ENCODE measurements at regions not wholly inside any gene's neighbourhood (a gene's known extent, or its start where the extent isn't known, plus 50 kb on each side); places are given as distances from the start of the nearest gene placed in this dataset.

DNA sequence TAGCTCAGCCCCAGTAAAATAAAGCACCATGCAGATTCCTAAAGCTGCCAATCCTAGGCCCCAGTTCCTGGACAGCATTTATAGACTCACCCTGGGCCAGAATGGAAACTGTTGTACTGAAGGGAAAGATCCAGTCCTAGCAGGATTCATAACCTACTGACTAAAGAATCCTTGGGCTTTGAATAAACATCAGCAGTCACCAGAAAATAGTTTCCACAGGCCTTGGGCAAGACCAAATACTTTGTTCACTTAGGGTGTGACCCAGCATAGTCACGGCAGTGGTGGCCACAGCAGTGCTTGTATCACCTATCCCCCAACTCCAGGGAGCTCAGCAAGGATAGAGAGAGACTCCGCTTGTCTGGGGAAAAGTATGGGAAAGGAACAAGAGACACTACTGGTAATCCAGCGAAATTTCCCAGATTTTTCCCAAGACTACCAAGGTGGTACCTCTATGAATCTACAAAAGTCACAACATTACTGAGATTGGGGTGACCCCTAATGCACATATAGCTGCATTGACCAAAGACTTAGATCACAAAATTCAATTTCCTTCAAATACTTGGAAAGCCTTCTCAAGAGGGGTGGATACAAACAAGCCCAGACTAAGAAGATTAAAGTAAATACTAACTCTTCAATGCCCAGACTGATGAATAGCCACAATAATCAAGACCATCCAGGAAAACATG, 748.1 kb upstream of the LRATD1 start:
- DNase-seq (ENCODE audit: low read depth) = no peak

DNA sequence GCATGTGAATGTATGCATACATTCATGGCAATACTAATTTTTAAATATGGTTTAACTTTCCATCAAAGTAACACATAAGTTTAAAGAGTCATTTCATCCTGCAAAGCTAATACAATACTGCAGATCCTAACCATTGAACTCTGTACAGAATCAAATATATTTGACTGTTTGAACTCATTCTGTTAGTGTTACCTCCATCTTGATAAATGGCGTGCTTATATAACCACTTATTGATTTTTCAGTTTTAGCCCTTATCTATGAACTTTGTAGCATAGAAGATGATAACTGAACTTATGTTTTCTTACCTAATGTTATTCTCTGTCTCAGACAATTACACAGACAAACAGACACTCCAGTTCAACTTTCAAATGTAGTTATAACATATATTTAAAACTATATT, 731.0 kb upstream of the LRATD1 start:
- no peak for DNase-seq (ENCODE audit: low read depth)

GRCh38 chr2:13905831-13906230, 726.7 kb upstream of the LRATD1 start:
- DNase-seq (ENCODE audit: low read depth) = no peak

DNA sequence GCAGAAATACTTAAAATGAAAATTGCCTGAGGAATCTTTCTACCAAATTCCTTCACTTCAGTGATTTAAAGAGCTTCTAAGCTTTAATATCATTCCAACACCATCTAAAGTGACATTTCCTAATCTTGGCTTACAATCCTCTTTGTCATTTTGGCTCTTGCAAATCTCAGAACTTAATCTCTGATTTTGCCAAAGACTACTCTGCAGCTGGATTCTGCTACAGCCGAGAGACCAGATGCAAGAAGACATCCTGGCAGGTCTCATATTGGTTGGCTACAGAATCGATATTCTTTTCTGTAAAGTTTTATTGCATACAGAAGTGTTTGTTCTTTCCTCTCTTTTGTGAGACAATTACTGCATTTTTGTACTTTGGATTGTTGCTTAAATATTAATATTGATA, 716.5 kb upstream of the LRATD1 start:
- DNase-seq (ENCODE audit: low read depth) = no peak

DNA sequence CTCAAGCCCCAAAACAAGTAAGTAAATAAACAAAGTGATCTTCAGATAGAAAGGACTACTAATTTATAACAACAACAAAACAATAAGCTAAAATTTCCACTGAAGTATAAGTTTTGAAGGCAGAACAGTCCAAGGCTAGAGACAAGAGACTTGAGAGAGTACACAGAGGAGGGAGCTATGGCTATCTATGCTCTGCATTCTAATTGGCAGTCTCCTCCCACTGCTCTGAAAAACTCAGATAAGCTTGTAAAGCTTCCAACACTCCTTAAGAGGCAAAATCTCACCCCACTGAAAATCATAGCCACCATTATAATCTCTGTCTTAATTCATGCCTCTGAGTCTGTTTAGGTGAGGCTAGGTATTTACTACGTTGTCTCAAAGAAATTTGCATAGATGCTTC, 714.6 kb upstream of the LRATD1 start:
- DNase-seq (ENCODE audit: low read depth) = no peak

DNA sequence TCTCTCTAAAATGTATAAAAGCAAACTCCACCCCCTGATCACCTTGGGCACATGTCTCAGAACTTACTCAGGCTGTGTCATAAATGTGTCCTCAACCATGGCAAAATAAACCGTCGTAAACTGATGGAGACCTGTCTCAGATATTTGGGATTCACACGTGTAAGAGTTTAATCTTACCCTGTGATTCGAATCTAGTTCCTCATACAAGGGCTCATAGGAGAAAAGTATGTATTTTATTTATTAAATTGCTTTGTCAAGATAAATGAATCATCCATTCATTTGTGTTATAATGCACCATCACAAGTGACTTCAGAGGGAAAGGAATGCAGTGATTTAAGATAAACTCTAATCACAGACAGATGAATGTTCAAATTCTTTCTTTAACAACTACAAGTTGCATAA, 712.5 kb upstream of the LRATD1 start:
- DNase-seq (ENCODE audit: low read depth) = peak; percentile 5

GRCh38 chr2:13921245-13921644, 711.3 kb upstream of the LRATD1 start:
- DNase-seq (ENCODE audit: low read depth) = no peak

GRCh38 chr2:13923823-13924222, 708.7 kb upstream of the LRATD1 start:
- DNase-seq (ENCODE audit: low read depth) = no peak

DNA sequence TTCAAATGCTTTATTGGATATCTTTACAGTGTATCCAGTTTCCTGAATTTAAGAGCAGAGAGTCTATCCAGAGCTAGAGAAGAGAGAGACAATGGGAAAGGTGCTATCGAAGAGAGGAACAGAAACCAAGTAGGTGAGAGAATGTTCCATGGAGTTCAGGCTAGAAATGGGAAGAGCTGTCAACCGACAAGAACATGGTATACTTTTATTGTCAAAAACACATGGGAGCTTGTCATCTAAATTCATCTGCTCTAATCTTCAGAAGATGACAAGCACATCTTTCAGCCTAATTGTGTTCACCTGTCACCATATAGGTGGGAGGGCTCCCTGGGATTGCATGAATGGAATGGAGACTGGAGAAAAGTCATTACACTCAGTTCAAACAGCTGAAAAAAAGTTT, 690.4 kb upstream of the LRATD1 start:
- no peak for DNase-seq (ENCODE audit: low read depth)

DNA sequence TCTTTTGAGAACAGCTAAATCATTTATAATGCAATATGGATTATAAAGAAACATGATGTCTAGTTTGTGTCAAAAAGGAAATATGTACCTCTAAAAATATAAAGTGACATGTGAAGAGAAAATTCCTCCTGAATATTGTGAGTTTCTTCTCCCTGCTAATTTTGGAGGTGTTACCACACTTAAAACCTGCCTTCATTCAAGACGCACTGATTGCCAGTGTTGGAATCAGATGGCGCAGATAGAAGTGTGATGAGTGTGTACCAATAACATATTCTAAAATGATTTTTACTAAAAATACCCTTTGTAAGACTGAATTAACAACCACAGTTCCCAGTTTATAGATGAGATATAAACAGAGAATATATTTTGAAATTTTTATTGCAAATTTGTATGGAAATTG, 681.8 kb upstream of the LRATD1 start:
- no peak for DNase-seq (ENCODE audit: low read depth)

GRCh38 chr2:13968811-13969210, 663.7 kb upstream of the LRATD1 start:
- DNase-seq (ENCODE audit: low read depth) = no peak

DNA sequence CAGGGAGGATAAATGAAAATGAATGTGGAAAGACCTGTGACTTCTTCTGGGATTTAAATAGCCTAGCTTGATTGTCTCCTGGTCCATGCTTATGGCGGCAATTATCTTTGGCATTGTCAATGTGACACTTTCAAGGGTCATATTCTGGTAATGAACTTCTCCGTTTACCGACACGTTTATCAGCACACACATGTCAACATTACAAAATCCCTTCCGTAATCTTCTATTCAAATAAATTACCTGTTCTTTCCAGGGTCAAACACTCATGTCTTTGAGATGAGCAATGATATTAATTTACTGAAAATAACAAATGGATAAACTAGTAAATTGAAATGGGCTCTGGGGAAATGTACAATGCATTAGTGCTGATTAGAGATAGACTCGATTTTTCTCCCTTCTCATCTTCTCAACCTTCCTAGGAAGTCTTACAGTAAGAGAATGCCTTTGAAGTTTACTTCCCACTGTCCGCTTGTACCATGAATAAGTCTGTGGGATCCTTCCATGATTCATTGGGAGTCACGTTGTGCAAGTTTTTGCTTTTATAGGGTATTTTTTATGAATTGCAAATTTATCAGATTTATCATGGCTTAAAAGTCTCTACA, 646.3 kb upstream of the LRATD1 start:
- DNase-seq (ENCODE audit: low read depth) = no peak

GRCh38 chr2:13996527-13996926, 636.0 kb upstream of the LRATD1 start:
- no peak for DNase-seq (ENCODE audit: low read depth)

DNA sequence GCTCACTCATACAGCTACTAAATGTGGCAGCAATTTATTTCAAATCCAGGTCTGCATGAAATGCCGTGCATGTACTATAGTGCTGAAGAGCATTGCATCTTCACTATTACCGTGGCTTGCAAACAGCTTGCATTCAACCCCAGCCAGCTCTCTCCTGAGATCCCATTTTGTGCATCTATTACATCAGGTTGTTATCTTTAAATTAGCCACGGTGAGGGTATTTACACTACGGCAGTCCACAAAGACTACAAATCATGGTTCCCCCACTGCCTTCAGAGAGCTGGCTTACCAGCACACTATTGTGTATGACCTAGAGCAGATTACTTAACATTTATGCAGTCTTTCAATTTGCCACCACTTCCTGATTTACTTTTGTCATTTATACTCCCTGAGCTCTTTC, 621.3 kb upstream of the LRATD1 start:
- DNase-seq (ENCODE audit: low read depth) = no peak

GRCh38 chr2:14015113-14015630, 617.3 kb upstream of the LRATD1 start:
- no peak for DNase-seq (ENCODE audit: low read depth)

GRCh38 chr2:14016289-14016955, 616.1 kb upstream of the LRATD1 start:
- no peak for DNase-seq (ENCODE audit: low read depth)

GRCh38 chr2:14018620-14019019, 613.9 kb upstream of the LRATD1 start:
- no peak for DNase-seq (ENCODE audit: low read depth)

- no peak for DNase-seq (ENCODE audit: low read depth)
Observed at GRCh38 chr2:14023558-14023957, 609.0 kb upstream of the LRATD1 start.

- no peak for DNase-seq (ENCODE audit: low read depth)
Observed at GRCh38 chr2:14039134-14039533, 593.4 kb upstream of the LRATD1 start.

DNA sequence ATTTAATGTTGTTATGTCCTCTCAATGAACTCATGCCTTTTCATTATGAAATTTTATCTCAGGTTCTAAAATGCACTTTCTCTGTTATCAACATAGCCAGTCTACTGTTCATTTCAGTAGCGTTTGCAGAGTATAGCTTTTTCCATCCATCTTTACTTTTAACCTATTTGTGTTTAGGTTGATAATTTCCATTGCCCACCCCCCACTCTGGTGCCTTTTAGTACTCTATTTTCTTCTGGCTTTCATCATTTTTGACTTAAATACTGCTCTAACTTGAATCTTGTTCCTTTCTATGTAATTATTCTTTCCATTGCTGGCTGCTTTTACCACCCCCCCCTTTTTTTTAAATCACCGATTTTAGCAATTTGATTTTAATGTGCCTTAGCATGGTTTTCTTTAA, 585.0 kb upstream of the LRATD1 start:
- DNase-seq (ENCODE audit: low read depth) = no peak

GRCh38 chr2:14051401-14051800, 581.1 kb upstream of the LRATD1 start:
- no peak for DNase-seq (ENCODE audit: low read depth)

DNA sequence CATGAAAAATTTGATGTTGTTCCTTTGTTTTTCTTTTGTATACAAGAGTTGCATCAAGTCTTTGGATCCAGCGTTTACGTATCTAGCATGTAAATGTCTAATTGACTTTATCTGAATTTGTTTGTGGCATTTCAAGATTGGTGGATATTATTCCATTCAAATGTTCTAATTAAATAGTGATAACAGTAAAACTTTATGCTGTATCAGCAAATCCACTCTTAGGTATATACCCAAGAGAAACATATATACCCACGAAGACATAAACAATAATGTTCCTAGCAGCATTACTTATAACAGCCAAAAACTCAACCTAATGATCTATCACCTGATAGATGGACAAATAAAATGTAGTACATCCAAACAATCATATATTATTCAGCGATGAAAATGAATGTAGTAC, 579.4 kb upstream of the LRATD1 start:
- no peak for DNase-seq (ENCODE audit: low read depth)

DNA sequence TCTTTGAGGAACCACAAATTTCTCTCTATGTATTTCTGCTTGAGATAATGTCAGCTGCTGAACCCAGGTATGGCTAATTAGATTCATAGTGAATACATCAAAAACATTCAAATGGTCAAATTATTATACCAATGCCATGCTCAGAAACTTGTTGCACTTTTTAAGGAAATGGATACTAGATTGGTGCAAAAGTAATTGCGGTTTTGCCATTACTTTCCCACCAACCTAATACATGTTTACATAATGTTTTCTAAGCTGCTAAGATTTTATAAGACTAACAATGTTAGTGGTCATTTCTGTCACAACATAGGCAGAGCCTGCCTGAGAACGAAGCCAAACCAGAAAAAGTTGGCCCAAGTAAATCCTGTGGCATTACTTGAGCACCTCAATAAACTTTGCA, 568.2 kb upstream of the LRATD1 start:
- DNase-seq (ENCODE audit: low read depth) = no peak
